Pancreas (tissue), 10 donors: ENCODE measurements at regions not wholly inside any gene's neighbourhood (a gene's known extent, or its start where the extent isn't known, plus 50 kb on each side); places are given as distances from the start of the nearest gene placed in this dataset.

Source experiments
- ATAC-seq, 4 donors: fragments of 200-7000 bp; cut with Tn5 transposase; one replicate each; pipeline versions ENCODE4 v1.8.0 to v1.9.1; 2020; ENCODE audit warnings: mild to moderate bottlenecking in 4 of 4, moderate library complexity in 4 of 4
- DNase-seq, 6 donors: peaks; one replicate each; pipeline ENCODE4 v3.0.0-alpha.2; 2020
- FAIRE-seq: peaks from 2 replicates; lab custom pipeline; 2012; peaks lifted over from hg19 to GRCh38; lab: Jason Lieb, UNC
- H3K27ac ChIP-seq, 4 donors: fragments of 200-600 bp; sonication (generic); 1 replicate in 3 of 4; 2 replicates in 1 of 4; pipeline versions ENCODE4 v1.5.0 to v1.8.0; 2020
- H3K27me3 ChIP-seq, 4 donors: fragments of 200-600 bp; one replicate each; pipeline ENCODE4 v1.8.0; 2021
- H3K36me3 ChIP-seq, 3 donors: fragments of 200-600 bp; sonication (generic) in 1 of 3; one replicate each; pipeline versions ENCODE4 v1.5.0 to v1.8.0; 2020 to 2021
- H3K4me1 ChIP-seq, 3 donors: fragments of 200-600 bp; one replicate each; pipeline ENCODE4 v1.8.0; 2021
- H3K4me3 ChIP-seq, 4 donors: fragments of 200-600 bp; sonication (generic) in 2 of 4; one replicate each; pipeline versions ENCODE4 v1.5.0 to v1.8.0; 2020 to 2021
- H3K9me3 ChIP-seq, 4 donors: fragments of 200-600 bp; one replicate each; pipeline ENCODE4 v1.8.0; 2021
- CTCF ChIP-seq, 4 donors: fragments of 200-600 bp; sonication (generic) in 3 of 4; IDR thresholded peaks; one replicate each; pipeline versions ENCODE4 v1.5.0 to v1.8.0; 2021; ENCODE audit warnings: antibody characterized with exemption in 4 of 4
- WGBS, 2 donors: extraction: QIAGEN DNeasy Blood & Tissue Kit; methylation state at CpG; one replicate each; pipeline ENCODE4 v1.1.7; 2013; 5-methylcytosine and 5-hydroxymethylcytosine counted together
- intact Hi-C, 3 donors: fragments of 100-400 bp; cut with DNase I; formaldehyde crosslinking; loops; one replicate each; pipeline versions ENCODE4 v1.11.1 to v1.14.2; 2022
- donor health status: healthy with polysubstance abuse.
- donor health status: DM: no; HTN: no; CAD: no; lungs with moderate emphysema.
- donor health status: DM: no; HTN: no; CAD: no.
- donor health status: control.
- donor health status: control.
- donor health status: Bipolar disorder and iron deficiency.
- donor health status: DM: yes; HTN: yes; CAD: no.
- donor health status: DM: no; HTN: no; CAD: no.
- donor health status: DM: no; HTN: no; CAD: no.
- donor health status: DM: yes; HTN: yes; CAD: no.

GRCh38 chr4:33057736-33058135 is 2337.6 kb downstream of the PCDH7 start:
- Histone ChIP-seq H3K9me3 (no peaks in the 10 kb centered on the region), H3K4me1 (no peaks in the 10 kb centered on the region), H3K36me3 (no peaks in the 10 kb centered on the region), H3K27me3 (no peaks in the 10 kb centered on the region), H3K27ac (no peak overlapping the region), H3K4me3 (no peak overlapping the region)
- no peak for TF ChIP-seq CTCF (IDR thresholded peaks at IDR 0.05)
- intact Hi-C loops, result no loop called here
- WGBS, 2 donors, result 80 to 83% methylated on average over 1 of the region's 1 CpG
- FAIRE-seq, result no peak
- DNase-seq, result no peak
- ATAC-seq, result no peak

GRCh38 chr4:33058998-33059397 is 2338.8 kb downstream of the PCDH7 start:
- intact Hi-C loops, result no loop called here
- H3K27ac ChIP-seq, result no peak overlapping the region
- ATAC-seq (no peak), DNase-seq (no peak), FAIRE-seq (no peak)
- no peaks in the 10 kb centered on the region for H3K9me3 ChIP-seq
- TF ChIP-seq CTCF (IDR thresholded peaks at IDR 0.05), result no peak
- H3K4me3 ChIP-seq, result no peak overlapping the region
- no peaks in the 10 kb centered on the region for H3K36me3 ChIP-seq
- H3K4me1 ChIP-seq, result no peaks in the 10 kb centered on the region
- H3K27me3 ChIP-seq, result no peaks in the 10 kb centered on the region

- Histone ChIP-seq H3K27me3 (no peaks in the 10 kb centered on the region), H3K27ac (no peak overlapping the region), H3K4me3 (no peak overlapping the region), H3K4me1 (no peaks in the 10 kb centered on the region), H3K9me3 (no peaks in the 10 kb centered on the region), H3K36me3 (no peaks in the 10 kb centered on the region)
- ATAC-seq, result peak in 3 of 4 donors; percentile 76 to 81 (median 77)
- no peak for FAIRE-seq
- WGBS, 2 donors, result 29 to 36% methylated on average over 12 of the region's 12 CpGs
- intact Hi-C loops, result no loop called here
- peak; percentile 19 to 55 (median 32) for TF ChIP-seq CTCF (IDR thresholded peaks at IDR 0.05)
- peak in 5 of 6 donors; percentile 7 to 46 (median 23) for DNase-seq
Observed at GRCh38 chr4:33060674-33061542, 2340.7 kb downstream of the PCDH7 start.

- Histone ChIP-seq H3K4me3 (no peak overlapping the region), H3K27ac (no peak overlapping the region), H3K27me3 (no peaks in the 10 kb centered on the region), H3K4me1 (no peaks in the 10 kb centered on the region), H3K9me3 (no peaks in the 10 kb centered on the region), H3K36me3 (no peaks in the 10 kb centered on the region)
- FAIRE-seq (no peak), DNase-seq (no peak), ATAC-seq (no peak)
- intact Hi-C loops, result no loop called here
- no peak for TF ChIP-seq CTCF (IDR thresholded peaks at IDR 0.05)
Observed at GRCh38 chr4:33061727-33062126, 2341.6 kb downstream of the PCDH7 start.

GRCh38 chr4:33062155-33062806 is 2342.1 kb downstream of the PCDH7 start:
- Histone ChIP-seq H3K27me3 (no peaks in the 10 kb centered on the region), H3K4me3 (no peak overlapping the region), H3K27ac (no peak overlapping the region), H3K4me1 (no peaks in the 10 kb centered on the region), H3K9me3 (no peaks in the 10 kb centered on the region), H3K36me3 (no peaks in the 10 kb centered on the region)
- DNase-seq, result no peak
- 65 to 67% methylated on average over 3 of the region's 3 CpGs for WGBS, 2 donors
- ATAC-seq, result peak in 1 of 4 donors; percentile 12
- no peak for TF ChIP-seq CTCF (IDR thresholded peaks at IDR 0.05)
- no peak for FAIRE-seq
- intact Hi-C loops, result no loop called here
